BLaER1 treated with 17β-estradiol and CSF1 and Interleukin-3, amounts not matched to agents 10 nM and 100 nM (cell line): ENCODE measurements at regions not wholly inside any gene's neighbourhood (a gene's known extent, or its start where the extent isn't known, plus 50 kb on each side); places are given as distances from the start of the nearest gene placed in this dataset.

Experiments
- H3K27ac ChIP-seq, 11 experiments: shearing (Covaris generic); formaldehyde crosslinking; 2 replicates each; pipeline ENCODE4 v1.8.1; 2022
- H3K27me3 ChIP-seq, 11 experiments: shearing (Covaris generic); formaldehyde crosslinking; 2 replicates each; pipeline ENCODE4 v1.8.1; 2022
- H3K36me3 ChIP-seq, 11 experiments: shearing (Covaris generic); formaldehyde crosslinking; 2 replicates each; pipeline ENCODE4 v1.8.1; 2022
- H3K4me1 ChIP-seq, 10 experiments: shearing (Covaris generic); formaldehyde crosslinking; 2 replicates each; pipeline ENCODE4 v1.8.1; 2022
- H3K4me2 ChIP-seq, 11 experiments: shearing (Covaris generic); formaldehyde crosslinking; 2 replicates each; pipeline ENCODE4 v1.8.1; 2022
- H3K4me3 ChIP-seq, 10 experiments: shearing (Covaris generic); formaldehyde crosslinking; 2 replicates each; pipeline ENCODE4 v1.8.1; 2022
- H3K9ac ChIP-seq, 11 experiments: shearing (Covaris generic); formaldehyde crosslinking; 2 replicates each; pipeline ENCODE4 v1.8.1; 2022
- H3K9me3 ChIP-seq, 11 experiments: shearing (Covaris generic); formaldehyde crosslinking; replicated peaks in 1 of 11; 2 replicates each; pipeline ENCODE4 v1.8.1; 2022
- H4K20me1 ChIP-seq, 11 experiments: shearing (Covaris generic); formaldehyde crosslinking; 2 replicates each; pipeline ENCODE4 v1.8.1; 2022
- Cebpa-rat ChIP-seq, 11 experiments: shearing (Covaris generic); IDR thresholded peaks; 2 replicates each; pipeline ENCODE4 v1.8.1; 2022

DNA sequence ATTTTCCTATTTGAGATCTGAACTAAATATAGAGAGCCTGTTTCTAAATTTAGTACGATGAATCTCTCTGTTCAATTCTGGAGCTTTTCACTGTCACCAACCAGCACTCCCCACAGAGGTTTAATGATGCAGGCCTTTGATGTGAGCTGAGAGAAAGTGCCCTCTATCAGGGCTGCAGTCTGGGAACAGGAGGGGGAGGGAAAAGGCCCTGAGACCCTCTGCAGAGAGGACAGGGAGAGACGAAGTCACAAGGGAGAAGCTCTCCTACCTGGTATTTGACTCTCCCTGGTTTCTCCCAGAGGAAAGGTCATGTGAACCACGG is 206.8 kb upstream of the SOX1 start:
- 0 out of 22 replicates have a peak overlapping the region, but pooled peaks of 1 of the 11 experiments have one; percentile 11 for H3K4me2 ChIP-seq
- H3K9ac ChIP-seq: peak overlapping the region in 1 of 11 experiments; percentile 21; a peak in 1 of 22 replicates
- H3K4me3 ChIP-seq: no peak overlapping the region
- peaks cover 0 to 7% (median 0%) of the 10 kb centered on the region in 11 experiments; a peak in 2 of 22 replicates for H3K9me3 ChIP-seq
- H3K27me3 ChIP-seq: no peaks in the 10 kb centered on the region
- TF ChIP-seq Cebpa-rat (IDR thresholded peaks at IDR 0.05): no peak
- no peaks in the 10 kb centered on the region; a peak in 3 of 22 replicates for H4K20me1 ChIP-seq
- H3K36me3 ChIP-seq: no peaks in the 10 kb centered on the region
- H3K4me1 ChIP-seq: peaks cover 0 to 15% (median 8%) of the 10 kb centered on the region in 10 experiments; a peak in 13 of 20 replicates
- no peak overlapping the region for H3K27ac ChIP-seq

DNA sequence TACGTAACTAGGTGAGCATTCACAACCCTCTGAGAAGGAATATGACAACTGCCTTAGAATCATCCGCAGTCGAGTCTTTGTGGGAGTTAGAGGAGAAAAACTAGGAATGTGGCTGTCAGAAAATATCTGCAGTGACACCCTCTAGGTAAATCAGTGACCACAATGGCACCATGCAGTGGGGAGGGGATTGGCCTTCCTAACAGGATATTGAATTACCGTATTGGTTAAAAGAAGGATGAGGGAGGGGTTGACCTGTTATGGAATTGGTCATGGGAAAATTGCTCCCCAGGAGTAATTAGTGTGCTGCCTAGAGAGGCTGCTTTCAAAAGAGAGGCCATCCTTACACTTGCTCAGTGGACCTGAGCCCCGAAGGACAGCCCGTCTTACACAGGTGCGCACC is 205.6 kb upstream of the SOX1 start:
- H3K27ac ChIP-seq: no peak overlapping the region
- no peak for TF ChIP-seq Cebpa-rat (IDR thresholded peaks at IDR 0.05)
- H3K27me3 ChIP-seq: no peaks in the 10 kb centered on the region
- no peaks in the 10 kb centered on the region for H3K36me3 ChIP-seq
- H4K20me1 ChIP-seq: no peaks in the 10 kb centered on the region; a peak in 3 of 22 replicates
- H3K9ac ChIP-seq: no peak overlapping the region
- H3K4me1 ChIP-seq: peaks cover 0 to 15% (median 8%) of the 10 kb centered on the region in 10 experiments; a peak in 13 of 20 replicates
- H3K4me2 ChIP-seq: peak overlapping the region in 6 of 11 experiments; percentile 9 to 52 (median 38); a peak in 9 of 22 replicates
- no peak overlapping the region for H3K4me3 ChIP-seq
- peaks cover 0 to 7% (median 0%) of the 10 kb centered on the region in 11 experiments; a peak in 2 of 22 replicates for H3K9me3 ChIP-seq

DNA sequence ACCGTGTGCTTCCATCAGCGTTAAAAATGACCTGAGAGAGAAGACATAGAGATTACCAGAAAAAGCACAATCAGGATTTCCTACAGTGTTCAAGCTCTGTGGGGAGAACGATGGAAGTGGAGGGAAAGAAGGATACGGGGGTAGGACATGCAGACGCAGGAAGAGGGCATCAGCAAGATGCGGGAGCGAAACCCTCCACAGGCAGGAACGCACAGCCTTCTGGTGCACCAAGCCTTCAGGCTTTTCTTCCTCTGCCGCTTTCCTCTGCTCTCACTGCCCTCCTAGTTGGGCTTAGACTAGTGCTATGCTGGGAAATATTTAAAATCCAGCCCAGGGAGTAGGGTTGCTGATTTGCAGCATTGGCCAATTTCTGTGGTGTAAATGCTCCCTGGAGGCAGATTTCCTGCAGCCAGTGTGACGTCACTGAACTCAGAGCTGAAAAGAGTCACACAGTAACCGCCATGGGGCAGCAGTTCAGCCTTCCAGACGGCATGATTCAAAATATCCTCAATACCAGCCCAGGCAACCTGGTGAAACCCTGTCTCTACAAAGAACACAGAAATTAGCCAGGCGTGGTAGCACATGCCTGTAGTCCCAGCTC is 205.1 kb upstream of the SOX1 start:
- no peak for TF ChIP-seq Cebpa-rat (IDR thresholded peaks at IDR 0.05)
- Histone ChIP-seq H3K4me3 (no peak overlapping the region), H4K20me1 (no peaks in the 10 kb centered on the region; a peak in 2 of 22 replicates), H3K27me3 (no peaks in the 10 kb centered on the region), H3K4me1 (peaks cover 0 to 15% (median 8%) of the 10 kb centered on the region in 10 experiments; a peak in 13 of 20 replicates), H3K36me3 (no peaks in the 10 kb centered on the region), H3K4me2 (peak overlapping the region in 8 of 11 experiments; percentile 6 to 52 (median 35); a peak in 9 of 22 replicates), H3K27ac (no peak overlapping the region), H3K9me3 (peaks cover 0 to 7% (median 0%) of the 10 kb centered on the region in 11 experiments; a peak in 4 of 22 replicates), H3K9ac (no peak overlapping the region)

GRCh38 chr13:111862836-111863815 is 203.8 kb upstream of the SOX1 start:
- no peak overlapping the region for H3K4me2 ChIP-seq
- no peaks in the 10 kb centered on the region for H3K27me3 ChIP-seq

GRCh38 chr13:111864566-111864965 is 202.4 kb upstream of the SOX1 start:
- TF ChIP-seq Cebpa-rat (IDR thresholded peaks at IDR 0.05): no peak
- Histone ChIP-seq H4K20me1 (no peaks in the 10 kb centered on the region; a peak in 1 of 22 replicates), H3K9ac (no peak overlapping the region), H3K27me3 (no peaks in the 10 kb centered on the region), H3K36me3 (no peaks in the 10 kb centered on the region), H3K4me3 (no peak overlapping the region), H3K4me2 (no peak overlapping the region), H3K27ac (no peak overlapping the region), H3K9me3 (peaks cover 14 to 30% (median 18%) of the 10 kb centered on the region in 11 experiments; a peak in 20 of 22 replicates), H3K4me1 (peaks cover 0 to 15% (median 8%) of the 10 kb centered on the region in 10 experiments; a peak in 13 of 20 replicates)

More at GRCh38 chr13:111862836-111863815, 203.8 kb upstream of the SOX1 start:
- H3K9me3 ChIP-seq: peaks cover 8 to 16% (median 9%) of the 10 kb centered on the region in 11 experiments; a peak in 20 of 22 replicates
- H3K4me1 ChIP-seq: peaks cover 0 to 15% (median 8%) of the 10 kb centered on the region in 10 experiments; a peak in 13 of 20 replicates
- TF ChIP-seq Cebpa-rat (IDR thresholded peaks at IDR 0.05): no peak
- H4K20me1 ChIP-seq: no peaks in the 10 kb centered on the region; a peak in 2 of 22 replicates
- H3K27ac ChIP-seq: no peak overlapping the region
- no peaks in the 10 kb centered on the region for H3K36me3 ChIP-seq
- no peak overlapping the region for H3K9ac ChIP-seq
- H3K4me3 ChIP-seq: no peak overlapping the region

GRCh38 chr13:111865046-111865445 is 201.9 kb upstream of the SOX1 start:
- no peak overlapping the region for H3K4me3 ChIP-seq
- no peak overlapping the region for H3K27ac ChIP-seq
- peaks cover 14 to 31% (median 18%) of the 10 kb centered on the region in 11 experiments; a peak in 20 of 22 replicates for H3K9me3 ChIP-seq
- peaks cover 0 to 11% (median 8%) of the 10 kb centered on the region in 10 experiments; a peak in 12 of 20 replicates for H3K4me1 ChIP-seq
- no peak overlapping the region for H3K4me2 ChIP-seq
- H3K36me3 ChIP-seq: no peaks in the 10 kb centered on the region
- no peaks in the 10 kb centered on the region; a peak in 1 of 22 replicates for H4K20me1 ChIP-seq
- no peaks in the 10 kb centered on the region for H3K27me3 ChIP-seq
- H3K9ac ChIP-seq: no peak overlapping the region
- no peak for TF ChIP-seq Cebpa-rat (IDR thresholded peaks at IDR 0.05)

DNA sequence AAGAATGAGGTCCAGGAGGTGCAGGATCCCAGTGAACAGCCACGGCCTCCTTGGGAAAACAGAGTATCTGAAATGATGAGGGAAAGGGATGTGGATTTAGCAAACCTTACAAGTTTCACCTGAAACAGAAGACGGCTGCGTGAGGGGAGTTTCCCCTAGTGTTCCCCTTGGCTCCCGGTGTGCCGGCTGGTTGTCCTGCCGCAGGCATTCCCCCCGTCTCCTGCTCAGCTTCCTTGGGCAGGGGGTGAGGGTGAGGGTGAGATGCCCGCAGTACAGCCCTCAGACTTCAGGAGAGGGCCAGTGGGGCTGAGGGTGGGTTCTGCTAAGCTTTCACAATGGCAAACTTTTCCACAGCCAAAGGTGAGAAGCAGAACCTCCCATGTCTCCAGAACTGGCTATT is 201.1 kb upstream of the SOX1 start:
- no peak overlapping the region for H3K9ac ChIP-seq
- H3K27ac ChIP-seq: no peak overlapping the region
- no peak overlapping the region for H3K4me3 ChIP-seq
- no peaks in the 10 kb centered on the region for H3K27me3 ChIP-seq
- no peaks in the 10 kb centered on the region for H3K36me3 ChIP-seq
- no peak overlapping the region for H3K4me2 ChIP-seq
- H3K4me1 ChIP-seq: peaks cover 0 to 10% (median 7%) of the 10 kb centered on the region in 10 experiments; a peak in 12 of 20 replicates
- TF ChIP-seq Cebpa-rat (IDR thresholded peaks at IDR 0.05): no peak
- H3K9me3 ChIP-seq: peaks cover 11 to 25% (median 18%) of the 10 kb centered on the region in 11 experiments; a peak in 19 of 22 replicates
- H4K20me1 ChIP-seq: no peaks in the 10 kb centered on the region; a peak in 1 of 22 replicates

GRCh38 chr13:111866731-111867245 is 200.2 kb upstream of the SOX1 start:
- no peak for TF ChIP-seq Cebpa-rat (IDR thresholded peaks at IDR 0.05)
- H3K4me2 ChIP-seq: no peak overlapping the region
- H3K36me3 ChIP-seq: no peaks in the 10 kb centered on the region
- no peaks in the 10 kb centered on the region for H3K27me3 ChIP-seq
- peaks cover 11 to 24% (median 18%) of the 10 kb centered on the region in 11 experiments; a peak in 19 of 22 replicates for H3K9me3 ChIP-seq
- H3K27ac ChIP-seq: no peak overlapping the region
- H3K9ac ChIP-seq: no peak overlapping the region
- H4K20me1 ChIP-seq: no peaks in the 10 kb centered on the region; a peak in 1 of 22 replicates
- peaks cover 0 to 5% (median 3%) of the 10 kb centered on the region in 10 experiments; a peak in 12 of 20 replicates for H3K4me1 ChIP-seq
- no peak overlapping the region for H3K4me3 ChIP-seq
